Vagina (tissue), 2 donors: ENCODE measurements at regions not wholly inside any gene's neighbourhood (a gene's known extent, or its start where the extent isn't known, plus 50 kb on each side); places are given as distances from the start of the nearest gene placed in this dataset.

ENCODE experiments used
- POLR2A ChIP-seq, 2 donors: fragments of 450-650 bp; IDR thresholded peaks; one replicate each; pipeline ENCODE4 v1.6.1; 2017; ENCODE audit warnings: antibody characterized with exemption in 2 of 2, mild to moderate bottlenecking in 2 of 2, moderate library complexity in 2 of 2
- POLR2AphosphoS5 ChIP-seq, 2 donors: sonication (generic); formaldehyde crosslinking; IDR thresholded peaks; one replicate each; pipeline ENCODE4 v1.9.0; 2017; ENCODE audit warnings: antibody characterized with exemption in 2 of 2, mild to moderate bottlenecking in 2 of 2, low read depth in 1 of 2; ENCODE audit not compliant: insufficient read depth in 1 of 2
- TF ChIP-seq, protein P1 (sequence below), 3 experiments: fragments of 450-650 bp in 2 of 3; fragments of 200-600 bp in 1 of 3; sonication (generic) in 1 of 3; IDR thresholded peaks; one replicate each; pipeline ENCODE4 v1.5.1; 2017 to 2019; ENCODE audit warnings: antibody characterized with exemption in 3 of 3, mild to moderate bottlenecking in 2 of 3, moderate library complexity in 2 of 3

DNA sequence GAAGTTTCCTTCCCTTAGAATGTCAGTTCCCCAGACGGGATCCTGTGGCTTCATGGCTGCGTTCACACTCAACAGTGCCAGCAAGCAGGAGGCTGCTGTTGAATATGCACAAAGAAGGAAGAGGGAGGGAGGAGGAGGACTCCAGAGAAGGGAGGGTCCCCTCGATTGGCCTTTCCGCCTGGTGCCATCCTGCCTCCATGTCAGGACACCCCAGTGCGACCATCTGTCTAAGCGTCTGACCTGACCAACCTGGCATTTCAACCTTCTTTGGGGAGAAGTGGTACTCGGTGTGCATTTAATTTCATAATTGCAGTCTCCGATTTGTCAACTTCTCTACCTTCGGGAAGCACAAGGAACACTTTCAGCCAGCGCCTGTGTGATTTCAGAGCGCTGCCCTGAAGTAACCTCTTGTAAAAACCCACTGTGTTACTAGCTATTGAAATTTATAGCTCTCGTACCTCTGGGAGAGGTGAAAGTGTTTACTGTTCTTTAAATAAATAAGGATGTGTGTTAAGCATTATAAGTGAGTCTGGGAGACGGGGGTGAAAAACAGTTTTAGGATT is 1491.9 kb downstream of the TBC1D22A start:
- TF ChIP-seq POLR2AphosphoS5 (IDR thresholded peaks at IDR 0.05; ENCODE audit: insufficient read depth in 1 of 2, low read depth in 1 of 2) (no peak), POLR2A (IDR thresholded peaks at IDR 0.05) (no peak)
- TF ChIP-seq, protein P1, sequence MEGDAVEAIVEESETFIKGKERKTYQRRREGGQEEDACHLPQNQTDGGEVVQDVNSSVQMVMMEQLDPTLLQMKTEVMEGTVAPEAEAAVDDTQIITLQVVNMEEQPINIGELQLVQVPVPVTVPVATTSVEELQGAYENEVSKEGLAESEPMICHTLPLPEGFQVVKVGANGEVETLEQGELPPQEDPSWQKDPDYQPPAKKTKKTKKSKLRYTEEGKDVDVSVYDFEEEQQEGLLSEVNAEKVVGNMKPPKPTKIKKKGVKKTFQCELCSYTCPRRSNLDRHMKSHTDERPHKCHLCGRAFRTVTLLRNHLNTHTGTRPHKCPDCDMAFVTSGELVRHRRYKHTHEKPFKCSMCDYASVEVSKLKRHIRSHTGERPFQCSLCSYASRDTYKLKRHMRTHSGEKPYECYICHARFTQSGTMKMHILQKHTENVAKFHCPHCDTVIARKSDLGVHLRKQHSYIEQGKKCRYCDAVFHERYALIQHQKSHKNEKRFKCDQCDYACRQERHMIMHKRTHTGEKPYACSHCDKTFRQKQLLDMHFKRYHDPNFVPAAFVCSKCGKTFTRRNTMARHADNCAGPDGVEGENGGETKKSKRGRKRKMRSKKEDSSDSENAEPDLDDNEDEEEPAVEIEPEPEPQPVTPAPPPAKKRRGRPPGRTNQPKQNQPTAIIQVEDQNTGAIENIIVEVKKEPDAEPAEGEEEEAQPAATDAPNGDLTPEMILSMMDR (IDR thresholded peaks at IDR 0.05), result no peak
